Smooth muscle cell (in vitro differentiated cells): ENCODE measurements at regions not wholly inside any gene's neighbourhood (a gene's known extent, or its start where the extent isn't known, plus 50 kb on each side); places are given as distances from the start of the nearest gene placed in this dataset.

Experiments
- DNase-seq: peaks from one replicate; lab custom pipeline; 2025; ENCODE audit not compliant: unreplicated experiment; lab: John Stamatoyannopoulos, UW
- H2AFZ ChIP-seq: fragments of 200-600 bp; sonication (generic); 2 replicates; pipeline ENCODE4 v1.6.0; 2016; ENCODE audit warnings: antibody characterized with exemption, low read depth, mild to moderate bottlenecking
- H3F3A ChIP-seq: fragments of 200-600 bp; sonication (generic); 2 replicates; pipeline ENCODE4 v1.6.0; 2017; ENCODE audit warnings: antibody characterized with exemption, low read depth
- H3K27ac ChIP-seq: fragments of 200-600 bp; sonication (generic); 2 replicates; pipeline ENCODE4 v1.5.1; 2016; ENCODE audit warnings: low read depth, mild to moderate bottlenecking
- H3K27me3 ChIP-seq: fragments of 200-600 bp; sonication (generic); 2 replicates; pipeline ENCODE4 v1.6.1; 2016; ENCODE audit warnings: low read depth, mild to moderate bottlenecking
- H3K36me3 ChIP-seq: fragments of 200-600 bp; sonication (generic); 2 replicates; pipeline ENCODE4 v1.5.1; 2016; ENCODE audit warnings: low read depth
- H3K4me1 ChIP-seq: fragments of 200-600 bp; sonication (generic); 2 replicates; pipeline ENCODE4 v1.5.1; 2016; ENCODE audit warnings: low read depth
- H3K4me2 ChIP-seq: fragments of 200-600 bp; sonication (generic); 2 replicates; pipeline ENCODE4 v1.6.0; 2016; ENCODE audit warnings: mild to moderate bottlenecking
- H3K4me3 ChIP-seq: fragments of 200-600 bp; sonication (generic); 2 replicates; pipeline ENCODE4 v1.5.1; 2016; ENCODE audit warnings: mild to moderate bottlenecking
- H3K79me2 ChIP-seq: fragments of 200-600 bp; sonication (generic); 2 replicates; pipeline ENCODE4 v1.6.0; 2016; ENCODE audit warnings: low read depth, mild to moderate bottlenecking
- H3K9ac ChIP-seq: fragments of 200-600 bp; sonication (generic); 2 replicates; pipeline ENCODE4 v1.6.0; 2016; ENCODE audit warnings: low read depth
- H3K9me3 ChIP-seq: fragments of 200-600 bp; sonication (generic); replicated peaks from 2 replicates; pipeline ENCODE4 v1.5.1; 2016; ENCODE audit warnings: low read depth
- H4K20me1 ChIP-seq: fragments of 200-600 bp; sonication (generic); 2 replicates; pipeline ENCODE4 v1.6.0; 2016; ENCODE audit warnings: low read depth
- CTCF ChIP-seq: fragments of 200-600 bp; sonication (generic); IDR thresholded peaks from 2 replicates; pipeline ENCODE4 v1.5.1; 2017; ENCODE audit warnings: borderline replicate concordance, mild to moderate bottlenecking, antibody characterized with exemption; ENCODE audit not compliant: insufficient read depth, poor library complexity, severe bottlenecking
- WGBS: methylation state at CpG from one replicate; pipeline ENCODE4 v1.1.7; 2016; ENCODE audit warnings: low lambda C conversion rate; 5-methylcytosine and 5-hydroxymethylcytosine counted together

GRCh38 chr10:27369880-27370279 is 129.3 kb upstream of the ACBD5 start:
- no peak for TF ChIP-seq CTCF
- Histone ChIP-seq H3K4me3 (no peak overlapping the region), H3K27ac (no peak overlapping the region), H3K4me2 (no peak overlapping the region), H3K27me3 (no peaks in the 10 kb centered on the region), H3K79me2 (no peaks in the 10 kb centered on the region), H4K20me1 (no peaks in the 10 kb centered on the region), H2AFZ (no peak overlapping the region), H3K4me1 (no peaks in the 10 kb centered on the region), H3F3A (no peaks in the 10 kb centered on the region), H3K9ac (no peak overlapping the region), H3K9me3 (no peaks in the 10 kb centered on the region), H3K36me3 (no peaks in the 10 kb centered on the region)
- WGBS: 88% methylated on average over 3 of the region's 3 CpGs
- DNase-seq: no peak

- H3K9me3 ChIP-seq: no peaks in the 10 kb centered on the region
- WGBS: 95% methylated on average over 10 of the region's 10 CpGs
- no peaks in the 10 kb centered on the region for H4K20me1 ChIP-seq
- no peak overlapping the region for H2AFZ ChIP-seq
- no peaks in the 10 kb centered on the region for H3K79me2 ChIP-seq
- no peaks in the 10 kb centered on the region for H3K36me3 ChIP-seq
- H3K4me1 ChIP-seq: no peaks in the 10 kb centered on the region
- no peaks in the 10 kb centered on the region for H3F3A ChIP-seq
- H3K9ac ChIP-seq: no peak overlapping the region
- no peak overlapping the region for H3K4me3 ChIP-seq
- no peaks in the 10 kb centered on the region for H3K27me3 ChIP-seq
- H3K27ac ChIP-seq: no peak overlapping the region
- H3K4me2 ChIP-seq: no peak overlapping the region
- no peak for DNase-seq
- TF ChIP-seq CTCF: no peak
Measured at GRCh38 chr10:27368706-27369105, 128.1 kb upstream of the ACBD5 start.

DNA sequence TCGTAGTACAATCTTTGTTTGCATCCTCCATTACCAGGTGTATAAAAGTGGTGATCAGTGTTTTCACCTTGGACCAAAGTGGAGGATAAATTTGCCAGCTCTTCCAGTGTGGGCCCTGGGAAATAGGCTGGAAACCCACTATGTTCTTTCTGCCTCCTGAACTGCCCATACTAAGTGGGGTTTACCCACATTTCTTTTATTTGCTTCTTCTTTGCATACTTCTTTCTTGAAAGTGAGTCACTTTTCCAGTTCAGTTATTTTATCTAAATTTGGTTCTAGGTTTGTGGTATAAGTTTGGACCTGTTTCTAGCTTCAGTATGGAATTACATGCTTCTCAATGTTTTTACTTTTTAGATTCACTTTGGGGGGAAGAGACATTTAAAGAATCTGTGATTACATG is 126.2 kb upstream of the ACBD5 start:
- Histone ChIP-seq H3K27me3 (no peaks in the 10 kb centered on the region), H3F3A (no peaks in the 10 kb centered on the region), H3K9me3 (no peaks in the 10 kb centered on the region), H3K4me1 (no peaks in the 10 kb centered on the region), H3K27ac (no peak overlapping the region), H3K79me2 (no peaks in the 10 kb centered on the region), H2AFZ (no peak overlapping the region), H3K36me3 (no peaks in the 10 kb centered on the region), H3K4me2 (no peak overlapping the region), H3K4me3 (no peak overlapping the region), H4K20me1 (no peaks in the 10 kb centered on the region), H3K9ac (no peak overlapping the region)
- no peak for DNase-seq
- 62% methylated on average over 1 of the region's 1 CpG for WGBS
- no peak for TF ChIP-seq CTCF

GRCh38 chr10:27364028-27364427 is 123.4 kb upstream of the ACBD5 start:
- no peak overlapping the region for H3K4me3 ChIP-seq
- H3K4me1 ChIP-seq: no peaks in the 10 kb centered on the region
- 62% methylated on average over 8 of the region's 8 CpGs for WGBS
- H3K4me2 ChIP-seq: no peak overlapping the region
- DNase-seq: no peak
- H3K27ac ChIP-seq: no peak overlapping the region
- H3F3A ChIP-seq: no peaks in the 10 kb centered on the region
- no peaks in the 10 kb centered on the region for H3K9me3 ChIP-seq
- H2AFZ ChIP-seq: no peak overlapping the region
- H3K79me2 ChIP-seq: no peaks in the 10 kb centered on the region
- H3K36me3 ChIP-seq: no peaks in the 10 kb centered on the region
- no peaks in the 10 kb centered on the region for H4K20me1 ChIP-seq
- TF ChIP-seq CTCF: no peak
- no peak overlapping the region for H3K9ac ChIP-seq
- H3K27me3 ChIP-seq: no peaks in the 10 kb centered on the region
